WERI-Rb-1 (cell line): ENCODE measurements at regions not wholly inside any gene's neighbourhood (a gene's known extent, or its start where the extent isn't known, plus 50 kb on each side); places are given as distances from the start of the nearest gene placed in this dataset.

Source experiments
- DNase-seq: peaks from one replicate; pipeline ENCODE4 v3.0.0-alpha.2; 2020
- H3K27ac ChIP-seq: fragments of 250-450 bp; sonication (Bioruptor Pico); 2 replicates; pipeline ENCODE4 v1.5.1; 2020; ENCODE audit warnings: mild to moderate bottlenecking, moderate library complexity
- H3K27me3 ChIP-seq: fragments of 250-450 bp; sonication (Bioruptor Pico); 2 replicates; pipeline ENCODE4 v1.5.1; 2021; ENCODE audit warnings: mild to moderate bottlenecking, low read depth, moderate library complexity; ENCODE audit not compliant: insufficient read depth, severe bottlenecking
- H3K36me3 ChIP-seq: fragments of 250-450 bp; sonication (Bioruptor Pico); 2 replicates; pipeline ENCODE4 v1.5.1; 2020; ENCODE audit warnings: mild to moderate bottlenecking, moderate library complexity
- H3K4me3 ChIP-seq: 2 replicates; pipeline ENCODE4 v1.5.1; 2011; ENCODE audit warnings: low read depth, mild to moderate bottlenecking, control low read depth, low read length
- H3K9me3 ChIP-seq: fragments of 250-450 bp; sonication (Bioruptor Pico); 2 replicates; pipeline ENCODE4 v1.5.1; 2021; ENCODE audit warnings: mild to moderate bottlenecking, moderate library complexity; ENCODE audit not compliant: severe bottlenecking
- CTCF ChIP-seq: IDR thresholded peaks from 2 replicates; pipeline ENCODE4 v1.5.1; 2011; ENCODE audit warnings: low read depth, mild to moderate bottlenecking, control low read depth, inconsistent platforms, low read length

DNA sequence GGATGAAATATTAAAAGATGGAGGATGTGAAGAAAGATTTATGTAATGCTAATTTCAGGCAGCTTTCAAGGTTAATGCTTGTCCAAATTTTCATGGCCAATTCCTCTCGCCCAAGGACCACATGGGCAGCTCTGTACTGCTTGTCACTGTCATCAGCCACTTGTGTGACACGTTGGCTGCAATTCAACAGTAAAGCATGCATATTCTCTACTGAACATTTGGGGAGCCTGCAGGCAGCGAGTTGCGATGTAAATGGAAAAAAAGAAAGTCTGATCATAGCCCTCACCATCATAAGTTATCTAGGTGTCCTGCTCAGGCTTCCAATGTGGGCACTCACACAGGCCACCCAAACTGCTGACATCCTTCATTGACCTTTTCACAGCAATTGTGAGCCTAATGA, 1026.8 kb upstream of the NR2F2 start:
- DNase-seq = no peak
- TF ChIP-seq CTCF = no peak
- no peaks in the 10 kb centered on the region for H3K36me3 ChIP-seq
- no peak overlapping the region for H3K4me3 ChIP-seq
- H3K27ac ChIP-seq = no peak overlapping the region
- no peaks in the 10 kb centered on the region for H3K9me3 ChIP-seq
- H3K27me3 ChIP-seq = peaks cover 12% of the 10 kb centered on the region

GRCh38 chr15:95304151-95304946, 1026.2 kb upstream of the NR2F2 start:
- Histone ChIP-seq H3K4me3 (no peak overlapping the region), H3K9me3 (no peaks in the 10 kb centered on the region), H3K27me3 (peaks cover 7% of the 10 kb centered on the region), H3K36me3 (no peaks in the 10 kb centered on the region), H3K27ac (no peak overlapping the region)
- DNase-seq = no peak
- no peak for TF ChIP-seq CTCF

- Histone ChIP-seq H3K27me3 (peaks cover 6% of the 10 kb centered on the region), H3K27ac (no peak overlapping the region), H3K9me3 (no peaks in the 10 kb centered on the region), H3K4me3 (no peak overlapping the region), H3K36me3 (no peaks in the 10 kb centered on the region)
- TF ChIP-seq CTCF = no peak
- DNase-seq = no peak
Observed at GRCh38 chr15:95304947-95305400, 1025.5 kb upstream of the NR2F2 start.

- TF ChIP-seq CTCF = no peak
- no peaks in the 10 kb centered on the region for H3K9me3 ChIP-seq
- H3K27me3 ChIP-seq = peaks cover 10% of the 10 kb centered on the region
- H3K4me3 ChIP-seq = no peak overlapping the region
- DNase-seq = no peak
- no peaks in the 10 kb centered on the region for H3K36me3 ChIP-seq
- no peak overlapping the region for H3K27ac ChIP-seq
Observed at GRCh38 chr15:95307115-95307514, 1023.4 kb upstream of the NR2F2 start.

- Histone ChIP-seq H3K4me3 (no peak overlapping the region), H3K9me3 (no peaks in the 10 kb centered on the region), H3K36me3 (no peaks in the 10 kb centered on the region), H3K27ac (no peak overlapping the region), H3K27me3 (peaks cover 12% of the 10 kb centered on the region)
- no peak for DNase-seq
- TF ChIP-seq CTCF = no peak
Observed at GRCh38 chr15:95319242-95319641, 1011.3 kb upstream of the NR2F2 start.

DNA sequence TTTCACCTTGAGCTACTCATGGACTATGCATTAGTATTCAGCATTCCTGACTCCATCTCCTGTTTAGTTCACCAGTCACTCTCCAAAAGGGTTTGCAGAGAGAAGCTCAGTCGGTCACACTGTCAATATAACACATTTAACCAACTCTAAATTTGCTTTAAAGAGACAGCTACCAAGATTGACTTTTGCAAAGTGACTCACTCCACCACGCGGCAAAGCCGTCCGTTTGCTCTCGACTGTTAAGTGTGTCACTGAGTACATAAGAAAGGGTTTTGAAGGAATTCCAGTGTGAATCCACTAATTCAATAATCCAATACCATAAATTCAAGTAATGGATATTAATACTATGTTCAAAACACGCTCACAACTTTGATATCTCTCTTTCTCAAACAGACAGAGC, 1006.7 kb upstream of the NR2F2 start:
- TF ChIP-seq CTCF = no peak
- H3K27ac ChIP-seq = no peak overlapping the region
- H3K36me3 ChIP-seq = no peaks in the 10 kb centered on the region
- no peak for DNase-seq
- H3K9me3 ChIP-seq = no peaks in the 10 kb centered on the region
- peaks cover 41% of the 10 kb centered on the region for H3K27me3 ChIP-seq
- no peak overlapping the region for H3K4me3 ChIP-seq
